SIG-M5 treated with dmso at 0.1 percent for 504 hours (cell line): ENCODE measurements at regions not wholly inside any gene's neighbourhood (a gene's known extent, or its start where the extent isn't known, plus 50 kb on each side); places are given as distances from the start of the nearest gene placed in this dataset.
A peak's percentile ranks its signal among the peaks of the same experiment; 100 is the strongest.

ENCODE experiments used
- DNase-seq: peaks from one replicate; lab custom pipeline; 2025; ENCODE audit not compliant: unreplicated experiment; lab: John Stamatoyannopoulos, UW

- DNase-seq, result no peak
Observed at GRCh38 chr6:47151232-47151898, 109.2 kb upstream of the ADGRF1 start.

GRCh38 chr6:47149554-47149953 lies 107.4 kb upstream of the ADGRF1 start:
- no peak for DNase-seq

DNA sequence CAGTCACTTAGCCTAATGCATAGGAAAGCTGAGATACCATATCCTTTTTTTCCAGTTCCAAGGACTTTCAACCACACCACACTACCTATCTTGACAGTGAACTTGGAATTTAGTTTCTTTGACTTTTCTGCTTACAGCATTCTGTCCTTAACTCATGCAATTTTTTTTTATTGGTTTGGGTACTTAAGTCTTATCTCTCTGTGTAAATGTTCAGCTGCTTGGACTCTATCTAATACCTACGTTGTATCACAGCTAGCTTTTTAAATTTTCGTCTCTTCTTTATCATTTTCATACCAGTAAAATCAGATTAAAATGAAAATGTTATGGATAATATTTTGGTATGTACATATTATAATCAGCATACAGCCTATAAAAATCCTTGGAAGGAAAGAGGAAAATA lies 106.9 kb upstream of the ADGRF1 start:
- no peak for DNase-seq

- DNase-seq, result no peak
Observed at GRCh38 chr6:47147836-47148344, 105.8 kb upstream of the ADGRF1 start.

GRCh38 chr6:47147175-47147727 lies 105.1 kb upstream of the ADGRF1 start:
- no peak for DNase-seq

DNA sequence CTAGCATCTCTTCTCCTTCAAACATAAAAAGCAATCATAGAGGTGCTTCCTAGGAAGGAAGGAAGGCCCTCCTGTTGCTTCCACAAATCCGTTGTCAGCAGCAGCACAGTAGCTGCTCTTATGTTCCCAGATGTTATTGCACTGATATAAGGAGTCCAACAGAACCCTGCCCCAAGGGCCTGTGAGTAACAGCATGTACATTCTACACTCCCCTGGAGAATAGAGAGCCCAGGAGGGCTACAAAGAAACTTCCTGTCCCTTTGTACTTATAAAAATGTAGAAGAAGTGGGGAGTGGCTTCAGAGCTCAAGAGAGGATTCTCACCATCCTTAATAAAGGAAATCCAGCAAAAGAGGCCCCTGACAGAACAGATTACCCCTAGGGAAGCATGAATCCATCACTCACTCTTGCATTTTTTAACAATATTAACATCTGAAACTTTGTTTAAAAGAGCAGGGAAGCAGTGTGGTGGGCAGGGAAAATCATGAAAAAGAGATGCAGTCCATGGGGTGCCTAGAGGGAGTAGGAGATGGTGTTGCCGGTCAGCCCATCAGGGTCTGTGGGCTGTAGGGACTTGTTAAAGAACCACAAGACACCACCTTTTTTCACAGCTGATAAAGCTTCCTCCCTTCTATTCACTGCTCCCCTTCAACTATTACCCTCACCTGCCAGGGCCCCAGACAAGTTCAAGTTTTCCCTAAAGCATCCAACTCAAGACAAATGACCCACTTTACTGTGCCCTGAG lies 104.5 kb upstream of the ADGRF1 start:
- DNase-seq, result no peak

GRCh38 chr6:47145212-47145611 lies 103.1 kb upstream of the ADGRF1 start:
- no peak for DNase-seq

DNA sequence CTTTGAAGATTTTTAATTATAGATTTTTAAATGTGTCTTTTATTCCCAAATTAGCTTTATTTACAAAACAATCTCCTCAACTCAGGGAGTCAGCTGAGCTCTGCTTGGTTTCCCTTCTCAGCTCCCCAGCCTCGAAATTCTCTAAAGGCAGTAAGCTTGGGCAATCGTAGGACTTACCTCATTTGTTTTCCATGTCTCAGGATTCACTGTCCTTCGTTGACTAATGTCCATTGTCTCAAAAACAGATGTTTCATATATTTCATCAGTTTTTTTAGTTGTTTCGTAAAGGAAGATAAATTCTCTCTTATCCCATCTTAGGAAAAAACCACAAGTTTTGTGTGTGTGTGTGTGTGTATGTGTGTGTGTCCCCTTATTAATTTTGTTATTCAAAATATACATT lies 102.2 kb upstream of the ADGRF1 start:
- DNase-seq, result no peak

- no peak for DNase-seq
Observed at GRCh38 chr6:47141963-47142362, 99.8 kb upstream of the ADGRF1 start.

DNA sequence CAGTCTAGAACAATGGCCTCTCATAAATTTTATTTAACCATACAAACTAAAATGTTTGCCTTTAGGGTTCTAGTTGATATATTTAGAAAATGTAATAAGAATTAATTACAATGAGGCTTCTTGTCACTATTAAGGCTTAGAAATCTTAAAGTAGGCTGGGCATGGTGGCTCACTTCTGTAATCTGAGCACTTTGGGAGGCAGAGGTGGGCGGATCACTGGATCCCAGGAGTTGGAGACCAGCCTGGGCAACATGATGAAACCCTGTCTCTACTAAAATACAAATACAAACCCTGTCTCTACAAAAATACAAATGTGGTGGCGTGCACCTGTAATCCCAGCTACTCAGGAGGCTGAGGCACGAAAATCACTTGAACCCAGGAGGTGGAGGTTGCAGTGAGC lies 99.0 kb upstream of the ADGRF1 start:
- DNase-seq, result no peak

DNA sequence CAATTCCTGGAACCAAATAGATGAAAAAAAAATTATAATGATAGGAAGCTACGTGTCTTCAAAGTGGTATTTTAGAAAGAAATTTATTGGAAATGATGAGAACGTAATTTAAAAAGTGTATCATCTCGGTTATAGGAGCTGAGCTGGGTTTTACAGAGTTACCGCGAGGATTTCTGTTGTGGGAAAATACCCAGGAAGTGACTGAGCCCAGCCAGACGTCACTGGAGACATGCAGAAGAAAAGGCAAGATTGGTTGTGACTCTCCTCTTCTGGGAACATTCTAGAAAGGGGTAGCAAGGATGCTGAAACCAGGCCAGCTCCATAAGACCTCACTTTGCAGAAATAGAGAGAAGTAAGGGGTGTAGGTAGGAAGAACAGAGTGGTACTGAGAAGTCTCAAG lies 95.9 kb upstream of the ADGRF1 start:
- no peak for DNase-seq

DNA sequence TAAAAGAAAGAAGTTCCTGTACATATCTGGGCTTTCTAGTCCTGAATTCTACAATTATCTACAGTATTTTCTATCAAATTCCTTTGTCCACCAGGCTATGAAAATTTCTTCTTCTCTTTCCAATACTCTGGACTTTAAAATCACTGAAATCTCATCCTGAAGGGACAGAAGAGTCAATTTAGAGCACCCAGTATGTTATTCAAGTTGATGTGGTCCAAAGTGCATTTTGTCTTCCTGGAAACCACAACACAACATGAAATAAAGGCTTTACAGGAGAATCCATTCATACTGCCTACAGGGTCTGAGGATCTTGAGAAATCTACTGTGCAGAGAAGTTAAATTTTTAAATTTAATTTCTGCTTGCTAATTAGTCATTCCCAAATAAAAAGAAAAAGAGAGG lies 94.9 kb upstream of the ADGRF1 start:
- DNase-seq, result no peak

DNA sequence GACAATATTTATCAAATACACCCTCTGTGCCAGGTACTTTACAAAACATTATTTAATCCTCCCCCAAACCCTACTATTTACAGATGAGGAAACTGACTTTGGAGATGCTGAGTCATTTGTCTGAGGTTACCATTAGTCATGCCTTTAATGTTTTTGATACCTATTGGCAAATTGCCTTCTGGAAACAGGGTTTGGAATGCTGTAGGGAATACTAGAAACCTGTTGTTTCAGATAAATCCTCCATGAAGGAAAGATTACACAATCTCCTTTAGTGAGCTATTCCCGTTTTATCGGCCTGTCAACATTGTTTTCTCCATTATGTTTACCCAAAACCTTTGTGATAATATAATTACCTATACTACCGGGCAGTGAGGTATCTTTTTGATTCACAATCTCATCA lies 93.6 kb upstream of the ADGRF1 start:
- DNase-seq, result peak; percentile 10

DNA sequence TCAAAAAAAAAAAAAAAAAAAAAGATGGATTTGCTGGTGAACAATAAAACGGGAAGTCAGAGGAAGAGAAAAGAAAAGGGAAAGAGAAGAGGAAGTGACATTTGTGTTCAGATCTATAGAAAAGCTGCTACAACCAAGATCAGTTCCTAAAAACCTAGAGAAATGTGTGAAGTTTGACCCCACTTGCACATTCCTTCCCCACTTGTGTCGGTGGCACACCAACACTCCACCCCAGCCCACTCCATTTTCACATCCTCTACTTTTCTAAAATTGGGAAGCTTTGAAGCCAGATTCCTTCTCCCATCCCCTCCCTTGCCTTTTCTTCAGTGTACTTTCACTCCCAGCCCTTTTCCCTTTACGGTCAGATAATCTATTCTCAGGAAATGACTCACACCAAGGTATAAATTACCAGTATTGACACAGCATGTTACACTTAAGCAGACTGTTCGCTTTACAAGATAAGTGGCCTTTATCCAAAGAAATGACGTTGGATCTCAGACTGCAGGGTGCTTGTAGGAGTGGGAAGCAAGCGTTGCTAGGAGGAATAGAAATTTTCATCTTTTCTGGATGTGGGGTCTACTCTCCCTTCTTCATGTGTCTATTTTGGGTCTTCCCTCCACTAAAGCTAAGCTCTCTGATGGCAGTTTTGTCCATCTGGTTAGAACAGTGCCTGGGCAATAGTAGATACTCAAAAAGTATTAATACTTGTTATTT lies 92.5 kb upstream of the ADGRF1 start:
- DNase-seq, result peak; percentile 78

DNA sequence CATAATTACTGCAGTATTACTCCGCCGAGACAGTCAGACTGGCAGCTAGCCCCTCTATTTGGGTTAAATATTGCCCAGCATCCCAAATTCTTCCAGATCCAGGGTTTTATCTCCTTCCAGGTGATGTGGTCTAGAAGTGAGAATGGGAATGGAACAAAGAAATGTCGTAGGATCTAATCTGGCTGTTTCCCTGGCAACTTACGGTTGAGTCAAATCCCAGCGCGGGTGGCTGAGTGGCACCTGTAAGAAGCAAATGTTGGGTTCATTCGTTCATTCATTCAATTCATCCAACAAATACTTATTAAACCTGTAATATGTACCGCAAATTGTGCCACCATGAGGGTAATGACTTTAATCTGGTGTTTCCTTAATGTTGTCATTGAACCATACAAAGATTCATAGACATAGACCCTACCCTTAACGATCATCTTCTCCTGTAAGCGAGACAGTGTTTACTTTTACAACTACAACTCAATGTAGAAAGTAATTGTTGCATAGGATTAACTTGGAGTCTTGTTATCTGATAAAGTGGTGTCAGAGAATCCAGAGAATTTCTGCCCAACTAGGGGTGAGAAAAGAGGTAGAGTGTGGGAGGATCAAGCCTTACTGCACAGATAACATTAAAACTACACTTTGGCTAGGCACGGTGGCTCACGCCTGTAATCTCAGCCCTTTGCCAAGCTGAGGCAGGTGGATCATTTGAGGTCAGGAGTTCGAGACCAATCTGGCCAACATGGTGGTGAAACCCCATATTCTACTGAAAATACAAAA lies 91.3 kb upstream of the ADGRF1 start:
- no peak for DNase-seq

GRCh38 chr6:47132724-47133123 lies 90.6 kb upstream of the ADGRF1 start:
- DNase-seq, result no peak

DNA sequence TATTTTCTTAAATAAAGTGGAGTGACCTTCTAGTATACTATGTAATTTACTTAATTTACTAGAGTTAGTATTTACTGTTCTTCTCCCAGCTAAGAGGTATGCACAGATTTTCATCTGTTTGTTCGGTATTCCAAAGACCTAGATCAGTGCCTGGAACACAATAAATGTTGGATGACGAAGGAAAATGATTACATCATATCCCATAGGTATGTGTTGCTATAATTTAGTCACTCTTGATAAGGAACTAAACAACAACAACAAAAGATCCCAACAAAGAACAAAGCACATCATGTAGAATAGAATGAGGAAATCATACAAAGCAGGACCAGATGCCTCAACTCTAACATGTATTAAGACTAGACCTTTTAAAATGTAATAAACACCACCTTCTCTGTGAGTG lies 89.6 kb upstream of the ADGRF1 start:
- DNase-seq, result no peak

DNA sequence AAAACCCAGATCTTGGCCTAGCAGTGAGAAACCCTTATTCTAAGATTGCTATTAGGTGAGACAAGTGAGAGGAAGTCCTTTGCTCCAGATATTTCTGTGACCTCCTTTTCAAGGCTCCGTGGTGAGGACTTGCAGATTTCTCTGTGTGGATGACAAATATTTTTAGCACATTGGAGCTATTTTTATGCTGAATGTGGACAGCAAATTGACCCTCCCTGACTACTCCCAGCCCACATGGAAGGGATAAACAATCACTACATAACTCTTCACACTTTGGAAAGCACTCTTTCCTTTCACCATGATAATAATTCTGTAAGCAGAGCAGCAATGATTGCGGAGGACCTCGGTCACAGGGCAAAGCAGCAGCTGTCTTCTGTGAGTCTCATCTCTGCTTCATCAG lies 88.0 kb upstream of the ADGRF1 start:
- no peak for DNase-seq

DNA sequence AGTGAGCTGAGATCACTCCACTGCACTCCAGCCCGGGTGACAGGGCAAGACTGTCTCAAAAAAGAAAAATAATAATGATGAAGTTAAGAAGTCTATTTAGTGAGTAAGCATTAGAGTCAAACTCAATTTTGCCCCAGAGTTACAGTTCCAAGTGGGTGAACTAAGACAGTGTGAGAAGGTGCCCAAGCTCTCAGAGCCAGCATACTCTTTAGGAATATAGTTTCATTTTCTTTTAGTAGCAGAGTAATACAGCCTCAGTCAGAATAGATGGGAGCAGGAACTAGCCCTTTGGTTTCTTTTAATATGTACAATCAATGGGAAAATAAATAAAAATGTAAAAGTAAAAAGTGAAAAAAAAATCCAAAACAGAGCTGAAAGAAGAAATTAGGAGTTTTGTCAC lies 87.0 kb upstream of the ADGRF1 start:
- DNase-seq, result no peak

- DNase-seq, result no peak
Observed at GRCh38 chr6:47126647-47127391, 84.7 kb upstream of the ADGRF1 start.
